ENCODE measurements at regions not wholly inside any gene's neighbourhood (a gene's known extent, or its start where the extent isn't known, plus 50 kb on each side); places are given as distances from the start of the nearest gene placed in this dataset.

DNA sequence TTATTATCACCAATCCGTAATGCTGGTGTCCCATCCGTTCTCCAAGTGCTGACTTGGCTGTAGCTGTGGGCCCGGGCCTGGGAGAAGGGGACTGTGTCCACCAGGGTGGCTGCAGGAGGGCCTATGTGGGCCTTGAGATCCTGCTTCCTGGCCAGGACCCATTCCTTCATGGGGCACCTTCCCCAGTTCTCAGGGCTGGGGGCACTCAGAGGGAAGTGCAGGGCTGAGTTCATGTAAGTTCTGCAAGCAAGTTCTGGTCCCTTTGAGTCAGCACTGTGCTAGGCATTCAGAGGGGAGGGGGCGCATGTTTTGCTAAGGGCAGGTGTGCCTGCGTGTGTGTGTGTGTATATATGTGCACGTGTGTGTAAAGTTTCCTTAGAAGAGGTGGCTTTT is 94.0 kb downstream of the GLI2 start:
- no peak overlapping the region for H3K9ac ChIP-seq (ENCODE audit: extremely low read depth, low read length, poor library complexity, severe bottlenecking)
- no peak overlapping the region for H3K4me3 ChIP-seq (ENCODE audit: low read length)
- H3K36me3 ChIP-seq (ENCODE audit: control insufficient read depth, insufficient read depth, low read length), result no peaks in the 10 kb centered on the region
- H3K27me3 Mint-ChIP-seq (ENCODE audit: insufficient read depth), result no peaks in the 10 kb centered on the region
- H3K27me3 ChIP-seq (ENCODE audit: control insufficient read depth, insufficient read depth, low read length, poor library complexity, severe bottlenecking), result no peaks in the 10 kb centered on the region
- H3K27ac ChIP-seq (ENCODE audit: low read depth, low read length), result no peak overlapping the region
- no peaks in the 10 kb centered on the region for H3K4me1 ChIP-seq (ENCODE audit: control insufficient read depth, insufficient read depth, low read length)
- DNase-seq, result no peak
- H3K9me3 Mint-ChIP-seq, result no peaks in the 10 kb centered on the region
- H3K36me3 Mint-ChIP-seq (ENCODE audit: low read depth), result no peaks in the 10 kb centered on the region
- H3K27ac Mint-ChIP-seq, result no peak overlapping the region
- 90 to 92% methylated on average over 3 to 6 of the region's 6 CpGs for WGBS, 2 experiments (ENCODE audit: insufficient coverage in 1 of 2, insufficient read length in 1 of 2)
- TF ChIP-seq, protein P1, sequence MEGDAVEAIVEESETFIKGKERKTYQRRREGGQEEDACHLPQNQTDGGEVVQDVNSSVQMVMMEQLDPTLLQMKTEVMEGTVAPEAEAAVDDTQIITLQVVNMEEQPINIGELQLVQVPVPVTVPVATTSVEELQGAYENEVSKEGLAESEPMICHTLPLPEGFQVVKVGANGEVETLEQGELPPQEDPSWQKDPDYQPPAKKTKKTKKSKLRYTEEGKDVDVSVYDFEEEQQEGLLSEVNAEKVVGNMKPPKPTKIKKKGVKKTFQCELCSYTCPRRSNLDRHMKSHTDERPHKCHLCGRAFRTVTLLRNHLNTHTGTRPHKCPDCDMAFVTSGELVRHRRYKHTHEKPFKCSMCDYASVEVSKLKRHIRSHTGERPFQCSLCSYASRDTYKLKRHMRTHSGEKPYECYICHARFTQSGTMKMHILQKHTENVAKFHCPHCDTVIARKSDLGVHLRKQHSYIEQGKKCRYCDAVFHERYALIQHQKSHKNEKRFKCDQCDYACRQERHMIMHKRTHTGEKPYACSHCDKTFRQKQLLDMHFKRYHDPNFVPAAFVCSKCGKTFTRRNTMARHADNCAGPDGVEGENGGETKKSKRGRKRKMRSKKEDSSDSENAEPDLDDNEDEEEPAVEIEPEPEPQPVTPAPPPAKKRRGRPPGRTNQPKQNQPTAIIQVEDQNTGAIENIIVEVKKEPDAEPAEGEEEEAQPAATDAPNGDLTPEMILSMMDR (conservative IDR thresholded peaks at IDR 0.05), result no peak
- H3K9me3 ChIP-seq (ENCODE audit: control insufficient read depth, low read length), result no peaks in the 10 kb centered on the region
- H3K4me1 Mint-ChIP-seq, result peaks cover 8% of the 10 kb centered on the region
- no peak overlapping the region for H3K4me3 Mint-ChIP-seq

DNA sequence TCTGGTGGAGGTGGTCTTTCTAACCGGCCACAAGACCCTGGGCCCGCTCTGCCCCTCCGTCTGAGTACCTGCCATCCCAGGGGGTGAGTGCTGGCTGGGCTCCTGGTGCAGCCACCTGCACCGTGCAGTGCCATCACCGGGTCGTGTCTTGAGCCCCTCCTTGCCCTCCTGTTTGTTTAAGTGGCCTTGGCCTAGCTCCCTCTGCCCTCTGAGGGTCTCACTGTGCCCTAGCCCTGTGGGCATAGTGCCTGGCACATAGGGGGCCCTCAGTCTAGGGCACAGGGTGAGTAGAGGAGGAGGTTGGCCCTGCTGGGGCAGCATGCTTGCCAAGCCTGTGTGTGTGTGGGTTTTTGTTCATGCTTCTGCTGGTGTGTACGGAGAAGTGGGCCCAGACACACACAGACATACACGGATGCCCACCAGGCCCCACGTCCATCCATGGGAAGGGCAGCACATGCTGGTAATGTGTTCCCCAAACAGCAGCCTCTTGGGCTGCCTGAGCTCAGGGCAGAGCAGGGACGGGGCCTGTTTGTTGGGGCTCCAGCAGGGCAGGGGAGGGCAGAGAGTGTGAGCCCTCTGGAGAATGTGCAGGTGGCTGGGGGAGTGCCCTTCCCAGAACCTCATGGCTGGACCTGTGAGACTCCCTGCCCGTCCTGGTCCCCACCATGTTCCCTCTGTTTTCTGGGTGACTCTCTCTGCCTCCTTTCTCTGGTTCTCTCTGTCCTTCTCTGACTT is 94.6 kb downstream of the GLI2 start:
- DNase-seq, result no peak
- Histone ChIP-seq H3K36me3 (ENCODE audit: control insufficient read depth, insufficient read depth, low read length) (no peaks in the 10 kb centered on the region), H3K4me1 (ENCODE audit: control insufficient read depth, insufficient read depth, low read length) (no peaks in the 10 kb centered on the region), H3K9me3 (ENCODE audit: control insufficient read depth, low read length) (no peaks in the 10 kb centered on the region), H3K27me3 (ENCODE audit: control insufficient read depth, insufficient read depth, low read length, poor library complexity, severe bottlenecking) (no peaks in the 10 kb centered on the region), H3K27ac (ENCODE audit: low read depth, low read length) (no peak overlapping the region), H3K9ac (ENCODE audit: extremely low read depth, low read length, poor library complexity, severe bottlenecking) (no peak overlapping the region), H3K4me3 (ENCODE audit: low read length) (no peak overlapping the region)
- Mint-ChIP-seq H3K36me3 (ENCODE audit: low read depth) (no peaks in the 10 kb centered on the region), H3K9me3 (no peaks in the 10 kb centered on the region), H3K27ac (no peak overlapping the region), H3K4me1 (peaks cover 12% of the 10 kb centered on the region), H3K27me3 (ENCODE audit: insufficient read depth) (no peaks in the 10 kb centered on the region), H3K4me3 (no peak overlapping the region)
- TF ChIP-seq, protein P1 (conservative IDR thresholded peaks at IDR 0.05), result no peak
- WGBS, 2 experiments (ENCODE audit: insufficient coverage in 1 of 2, insufficient read length in 1 of 2), result 89 to 90% methylated on average over 11 of the region's 11 CpGs

DNA sequence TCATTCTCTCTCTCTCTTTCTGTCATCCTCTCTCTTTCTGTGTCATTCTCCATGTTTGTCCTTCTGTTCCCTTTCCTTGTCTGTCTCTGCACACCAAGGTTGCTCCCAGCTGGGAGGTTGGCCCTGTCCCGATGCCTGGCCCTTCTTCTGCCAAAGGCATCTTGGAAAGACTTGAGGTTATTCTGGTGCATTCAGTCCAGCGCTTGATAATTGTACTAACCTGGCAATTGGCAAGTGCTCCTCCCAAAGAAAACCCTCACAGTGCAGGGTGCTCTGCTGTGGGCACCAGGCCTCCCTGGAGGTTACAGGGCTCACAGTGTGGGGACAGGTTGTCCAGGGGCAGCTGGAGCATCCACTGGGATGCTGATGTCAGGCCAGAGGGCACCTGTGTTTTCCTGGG is 95.4 kb downstream of the GLI2 start:
- 94 to 97% methylated on average over 2 of the region's 2 CpGs for WGBS, 2 experiments (ENCODE audit: insufficient coverage in 1 of 2, insufficient read length in 1 of 2)
- Histone ChIP-seq H3K4me1 (ENCODE audit: control insufficient read depth, insufficient read depth, low read length) (no peaks in the 10 kb centered on the region), H3K9me3 (ENCODE audit: control insufficient read depth, low read length) (no peaks in the 10 kb centered on the region), H3K27me3 (ENCODE audit: control insufficient read depth, insufficient read depth, low read length, poor library complexity, severe bottlenecking) (no peaks in the 10 kb centered on the region), H3K4me3 (ENCODE audit: low read length) (no peak overlapping the region), H3K36me3 (ENCODE audit: control insufficient read depth, insufficient read depth, low read length) (no peaks in the 10 kb centered on the region), H3K9ac (ENCODE audit: extremely low read depth, low read length, poor library complexity, severe bottlenecking) (no peak overlapping the region), H3K27ac (ENCODE audit: low read depth, low read length) (no peak overlapping the region)
- Mint-ChIP-seq H3K4me3 (no peak overlapping the region), H3K27me3 (ENCODE audit: insufficient read depth) (no peaks in the 10 kb centered on the region), H3K4me1 (peaks cover 8% of the 10 kb centered on the region), H3K27ac (no peak overlapping the region), H3K9me3 (no peaks in the 10 kb centered on the region), H3K36me3 (ENCODE audit: low read depth) (peaks cover under 1% of the 10 kb centered on the region)
- TF ChIP-seq, protein P1 (conservative IDR thresholded peaks at IDR 0.05), result no peak
- no peak for DNase-seq
